HG03521 (cell line): ENCODE measurements at regions not wholly inside any gene's neighbourhood (a gene's known extent, or its start where the extent isn't known, plus 50 kb on each side); places are given as distances from the start of the nearest gene placed in this dataset.
"Not testable (repeated sequence)": the region's sequence is repeated elsewhere in the genome, so short reads cannot be mapped to it uniquely, and the experiment has no call there.

Experiments
- ATAC-seq: cut with Tn5 transposase; IDR thresholded peaks from one replicate; pipeline ENCODE4 v1.9.1; 2021; ENCODE audit warnings: mild to moderate bottlenecking, moderate library complexity; ENCODE audit not compliant: unreplicated experiment

DNA sequence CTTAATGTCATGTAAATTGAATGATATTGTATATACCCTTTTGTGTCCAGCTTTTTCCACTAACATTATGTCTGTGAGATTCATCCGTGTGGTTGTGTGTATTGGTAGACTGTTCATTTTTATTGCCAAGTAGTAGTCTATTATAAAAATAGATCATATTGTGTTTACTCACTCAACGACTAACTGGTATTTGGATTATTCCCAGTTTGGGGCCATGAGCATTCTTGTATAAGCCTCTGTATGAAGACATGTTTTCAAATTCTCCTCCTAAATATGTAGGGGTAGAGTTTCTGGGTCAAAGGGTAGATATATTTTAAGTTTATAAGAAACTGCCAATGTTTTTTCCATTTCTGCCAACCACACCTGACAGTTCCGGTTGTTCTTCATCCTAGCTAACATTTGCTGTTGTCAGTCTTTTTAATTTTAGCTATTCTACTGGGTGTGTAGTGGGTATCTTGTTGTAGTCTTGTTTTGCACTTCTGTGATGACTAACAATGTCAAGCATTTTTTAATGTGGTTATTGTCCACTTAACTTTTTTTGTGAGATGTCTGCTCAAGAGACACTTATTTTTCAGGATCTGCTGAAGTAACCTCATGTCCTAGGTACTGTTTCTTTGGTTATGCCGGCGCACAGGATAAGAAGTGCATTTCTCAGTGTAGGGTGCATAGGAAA, 93.2 kb downstream of the DACT1 start:
- ATAC-seq: no peak

DNA sequence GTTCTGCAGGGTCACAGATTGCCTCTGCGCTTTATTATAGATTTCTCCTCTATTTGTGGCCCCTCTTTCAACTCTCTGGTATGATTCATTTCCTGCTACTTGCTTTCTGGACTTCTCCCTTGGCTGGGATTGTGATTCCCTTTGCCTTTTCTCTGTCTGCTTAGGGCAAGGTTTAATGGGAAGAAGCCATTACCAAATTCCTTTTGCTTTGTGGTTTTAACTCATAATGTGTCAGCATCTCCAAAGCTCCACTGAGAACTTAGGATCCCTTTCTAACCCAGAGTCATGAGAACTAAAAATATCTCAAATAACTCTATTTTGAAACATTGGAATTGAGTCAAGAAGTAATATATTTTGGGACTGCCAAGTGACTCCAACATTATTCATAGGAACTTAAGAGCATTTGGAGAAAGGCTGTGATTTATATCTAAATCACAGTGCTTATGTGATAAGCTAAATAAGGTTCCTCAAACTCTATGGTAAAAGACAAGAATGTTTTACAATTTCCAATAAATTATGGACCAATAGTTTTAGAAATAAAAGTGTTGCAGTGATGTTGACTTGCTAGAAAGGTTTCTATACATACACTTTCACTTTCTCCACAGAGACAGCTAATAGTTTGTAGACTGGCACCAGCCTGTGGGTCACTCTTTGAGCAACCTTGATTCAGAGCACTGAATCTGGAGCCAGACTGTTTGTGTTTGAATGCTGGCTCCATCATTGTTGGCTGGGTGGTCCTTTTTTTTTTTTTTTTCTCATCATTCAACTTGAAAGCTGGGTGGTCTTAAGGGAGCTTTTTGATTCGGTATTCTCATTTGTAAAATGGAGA, 93.9 kb downstream of the DACT1 start:
- ATAC-seq: no peak

DNA sequence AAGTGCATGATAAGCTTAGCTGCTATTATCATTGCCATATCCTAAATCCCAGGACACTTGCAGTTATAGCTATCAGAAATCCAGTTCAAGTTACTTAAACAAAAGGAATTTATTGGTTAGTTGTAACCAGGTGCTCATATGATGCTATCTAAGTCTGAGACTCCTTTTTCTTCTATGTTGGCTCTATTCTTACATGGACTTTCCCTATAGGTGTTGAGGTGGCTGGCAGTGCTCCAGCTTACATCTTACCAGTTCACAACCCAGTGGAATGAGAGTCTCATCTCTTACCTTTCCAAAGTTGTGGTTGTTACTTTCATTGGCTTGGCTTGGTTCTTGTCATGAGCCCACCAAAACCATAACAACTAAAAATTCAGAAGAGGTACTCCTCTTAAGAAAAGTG, 94.6 kb downstream of the DACT1 start:
- no peak for ATAC-seq

DNA sequence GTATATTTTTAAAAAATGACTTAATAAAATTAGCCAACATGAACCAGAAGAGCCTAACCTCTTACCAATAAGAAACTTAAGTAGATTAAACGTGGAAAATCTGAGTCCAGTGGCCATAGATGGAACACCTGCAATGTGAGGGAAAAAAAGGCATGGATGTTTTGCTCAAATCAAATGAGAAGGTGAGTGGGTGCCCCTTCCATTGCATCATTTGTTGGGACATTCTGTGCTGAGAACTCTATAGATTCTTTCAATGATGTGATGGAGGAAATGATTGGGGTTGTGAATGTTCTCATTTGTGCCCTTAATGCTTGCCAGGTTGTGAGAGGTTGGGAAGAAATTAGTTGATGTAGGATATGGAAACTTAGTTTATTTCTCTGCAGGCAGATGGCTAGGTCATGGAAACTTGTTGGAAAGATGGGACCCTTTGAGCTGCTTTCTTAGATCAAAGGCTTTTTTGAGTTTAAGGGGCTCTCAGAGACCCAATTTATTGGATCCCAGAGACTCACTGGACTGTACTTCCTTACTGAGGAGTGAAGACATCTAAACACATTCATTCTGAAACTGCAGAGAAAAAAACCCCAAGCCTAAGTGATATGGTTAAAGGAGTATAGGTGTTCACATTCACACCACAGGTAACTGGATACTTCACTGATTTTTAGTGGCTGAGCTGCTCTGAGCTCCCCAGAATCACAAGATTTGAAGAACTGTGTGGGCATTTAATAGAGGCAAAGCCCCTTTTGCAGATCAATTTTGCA, 95.9 kb downstream of the DACT1 start:
- ATAC-seq: no peak

DNA sequence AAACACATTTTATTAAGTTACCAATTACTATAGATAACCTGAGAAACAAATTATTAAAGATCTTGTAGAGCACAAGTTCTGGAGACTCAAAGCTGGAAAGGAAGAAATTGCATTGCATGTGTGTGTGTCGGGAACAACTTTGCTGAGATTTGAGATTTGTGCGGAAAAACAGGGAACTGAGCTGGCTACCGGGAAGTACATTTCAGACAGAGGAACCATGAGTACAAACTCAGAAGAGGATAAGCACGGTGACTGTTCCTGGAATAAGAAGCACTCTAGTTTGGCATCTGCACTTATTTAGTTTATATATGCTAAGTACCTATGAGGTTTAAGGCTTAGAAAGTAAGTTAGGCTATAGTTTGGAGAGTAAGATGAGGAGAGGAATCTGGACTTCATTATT, 97.8 kb downstream of the DACT1 start:
- no peak for ATAC-seq

DNA sequence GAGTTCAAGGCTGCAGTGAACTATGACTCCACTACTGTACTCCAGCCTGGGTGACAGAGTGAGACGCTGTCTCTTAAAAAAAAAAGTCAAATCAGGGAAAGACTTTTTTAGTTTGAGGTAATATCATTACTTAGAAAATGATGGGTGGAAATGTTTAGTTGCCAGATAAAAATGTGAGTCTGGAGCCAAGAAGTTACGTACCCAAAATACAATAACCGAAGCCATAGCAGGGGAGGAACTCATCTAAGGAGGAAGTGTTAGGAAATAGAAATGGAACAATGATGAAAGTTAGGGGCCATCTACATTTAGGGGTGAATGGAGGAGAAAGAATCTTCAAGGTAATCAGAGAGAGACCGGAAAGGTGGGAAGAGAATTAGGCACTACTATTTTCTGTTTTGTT, 98.8 kb downstream of the DACT1 start:
- ATAC-seq: no peak

DNA sequence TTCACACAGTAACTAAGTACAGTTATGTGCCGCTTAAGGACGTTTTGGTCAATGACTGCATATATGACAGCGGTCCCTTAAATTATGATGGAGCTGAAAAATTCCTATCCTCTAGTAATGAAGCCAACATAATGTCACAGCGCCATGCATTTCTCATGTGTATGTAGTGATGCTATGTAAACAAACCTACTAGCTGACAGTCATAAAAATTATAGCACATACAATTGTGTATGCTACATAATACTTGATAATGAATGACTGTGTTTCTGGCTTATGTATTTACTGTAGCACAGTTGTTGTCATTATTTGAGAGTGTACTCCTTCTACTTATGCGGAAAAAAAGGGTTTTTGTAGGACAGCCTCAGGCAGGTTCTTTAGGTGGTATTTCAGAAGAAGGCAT, 99.7 kb downstream of the DACT1 start:
- ATAC-seq: no peak

DNA sequence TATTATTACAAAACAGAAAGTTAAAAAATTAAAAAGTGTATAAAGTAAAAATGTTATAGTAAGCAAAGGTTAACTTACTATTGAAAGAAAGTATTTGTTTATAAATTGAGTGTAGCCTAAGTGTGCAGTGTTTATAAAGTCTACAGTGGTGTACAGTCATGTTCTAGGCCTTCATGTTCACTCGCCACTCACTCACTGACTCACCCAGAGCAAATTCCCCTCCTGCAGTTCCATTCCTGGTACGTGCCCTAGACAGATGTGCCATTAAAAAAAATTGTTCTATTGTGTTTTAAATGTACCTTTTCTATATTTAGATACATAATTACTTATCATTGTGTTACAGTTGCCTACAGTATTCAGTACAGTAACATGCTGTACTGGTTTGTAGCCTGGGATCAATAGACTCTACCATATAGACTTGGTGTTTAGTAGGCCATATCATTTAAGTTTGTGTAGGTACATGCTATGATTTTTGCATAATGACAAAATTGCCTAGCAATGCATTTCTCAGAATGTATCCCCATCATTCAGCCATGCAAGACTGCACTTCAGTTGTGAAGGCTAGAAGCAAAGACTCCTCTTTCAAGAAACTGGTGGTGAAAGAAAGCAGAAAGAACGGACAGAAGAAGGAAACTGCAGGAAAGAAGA, 100.6 kb downstream of the DACT1 start:
- ATAC-seq: no peak

DNA sequence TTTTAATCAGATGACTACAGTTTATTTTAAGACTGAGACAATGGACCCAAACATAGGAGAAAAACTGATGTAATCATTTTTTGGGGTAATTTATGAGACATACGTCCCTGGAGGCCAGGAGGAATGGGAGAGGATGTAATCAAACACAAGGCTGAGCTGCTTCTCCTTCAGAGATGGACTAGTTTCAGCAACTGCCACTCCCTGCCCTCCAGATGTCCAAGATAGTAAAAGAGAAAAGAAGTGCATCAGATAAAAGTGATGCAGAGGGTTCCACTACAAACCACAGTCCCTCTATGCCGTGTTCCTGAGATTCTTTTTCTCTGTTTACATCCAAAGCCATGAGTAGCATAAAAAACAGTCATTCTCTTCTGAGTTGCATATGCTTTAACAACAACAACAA, 101.1 kb downstream of the DACT1 start:
- no peak for ATAC-seq

DNA sequence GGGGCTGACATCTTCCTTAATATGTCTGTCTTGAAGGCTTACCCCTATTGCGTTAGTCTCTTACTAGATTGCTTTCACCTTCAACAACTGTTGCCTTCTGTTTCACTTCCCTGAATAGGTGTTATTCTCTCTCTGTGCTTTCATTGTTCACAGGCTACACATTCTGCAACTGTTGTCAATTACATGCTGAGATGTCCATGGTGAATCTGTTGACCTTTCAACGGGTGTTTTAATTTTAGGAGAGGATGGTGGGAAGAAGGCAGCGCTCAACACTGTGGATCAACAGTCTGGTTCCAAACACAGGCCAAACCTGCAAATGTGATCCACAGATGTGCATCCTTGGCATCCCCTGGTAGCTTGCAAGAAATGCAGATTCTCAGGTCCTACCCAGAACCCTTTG, 101.9 kb downstream of the DACT1 start:
- ATAC-seq: peak; percentile 75

DNA sequence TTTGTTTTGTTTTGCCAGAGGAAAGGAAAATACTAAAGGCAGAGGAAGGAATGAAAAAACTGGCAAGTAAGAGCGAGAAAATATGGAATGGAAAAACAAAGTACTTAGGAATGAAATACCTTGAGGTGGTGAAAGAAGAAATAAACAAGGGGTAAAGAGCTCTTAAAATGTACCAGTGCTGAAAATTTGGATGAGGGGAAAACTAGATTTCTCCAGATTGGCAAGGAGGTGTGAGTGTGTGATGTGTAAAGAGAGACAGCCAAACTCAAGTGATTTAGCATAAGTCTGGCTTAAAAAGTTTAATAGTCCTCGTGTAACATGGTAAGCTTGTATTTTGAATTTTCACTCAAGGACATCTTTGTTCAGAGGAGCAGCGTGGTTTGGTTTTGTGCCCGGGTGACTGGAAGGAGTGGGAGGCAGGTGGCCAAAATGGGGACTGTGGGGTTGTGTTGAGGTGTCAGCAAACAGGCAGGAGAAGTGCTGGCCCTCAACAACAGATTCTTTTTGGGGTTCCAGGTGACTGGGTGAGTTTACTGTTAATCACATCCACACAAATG, 102.7 kb downstream of the DACT1 start:
- ATAC-seq: no peak

DNA sequence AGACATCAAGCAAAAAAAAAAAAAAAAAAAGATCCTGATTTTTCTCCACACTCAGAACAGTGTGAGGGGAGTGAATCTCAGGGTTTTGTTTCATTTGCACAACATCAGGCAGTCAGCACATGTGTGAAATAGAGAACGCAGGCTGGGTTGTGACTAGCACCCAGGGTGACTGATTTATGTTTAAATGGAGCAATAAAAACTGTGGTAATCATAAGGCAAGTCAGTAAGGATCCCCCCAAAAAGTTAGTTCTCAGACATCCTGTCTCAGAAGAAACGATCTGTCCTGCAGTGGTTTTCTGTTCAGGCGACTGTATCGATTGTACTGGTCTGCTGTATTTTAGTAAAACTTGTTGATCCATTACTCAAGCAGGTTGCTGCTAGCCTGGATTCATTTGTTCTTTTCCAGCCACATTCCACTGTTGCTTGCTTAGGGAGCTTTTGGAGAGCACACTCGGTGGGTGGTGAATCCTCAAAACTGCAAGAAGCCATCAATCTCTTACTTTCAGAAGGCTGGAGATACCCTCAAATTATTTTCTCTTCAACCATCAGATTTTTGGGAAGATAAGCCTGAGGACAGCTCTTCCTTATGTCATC, 107.1 kb downstream of the DACT1 start:
- ATAC-seq: no peak

DNA sequence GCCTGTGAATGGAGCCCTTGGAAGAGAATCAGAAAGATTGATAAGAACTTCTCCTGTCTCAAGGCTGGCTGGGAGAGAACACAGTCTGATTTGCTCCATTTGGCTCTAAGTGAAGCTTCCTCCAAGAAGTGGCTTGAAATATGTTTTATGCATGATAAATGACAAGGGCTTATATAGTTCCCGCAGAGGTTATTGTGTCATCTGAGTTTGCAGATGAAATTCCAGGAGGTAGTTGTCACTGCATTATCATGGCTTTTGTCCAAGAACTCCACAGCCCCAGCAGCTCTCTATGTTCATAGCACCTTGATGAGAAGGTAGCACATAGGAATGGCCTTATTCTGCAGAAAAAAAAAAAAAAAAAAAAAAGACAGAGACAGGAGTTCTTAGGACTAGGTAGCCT, 108.5 kb downstream of the DACT1 start:
- no peak for ATAC-seq

DNA sequence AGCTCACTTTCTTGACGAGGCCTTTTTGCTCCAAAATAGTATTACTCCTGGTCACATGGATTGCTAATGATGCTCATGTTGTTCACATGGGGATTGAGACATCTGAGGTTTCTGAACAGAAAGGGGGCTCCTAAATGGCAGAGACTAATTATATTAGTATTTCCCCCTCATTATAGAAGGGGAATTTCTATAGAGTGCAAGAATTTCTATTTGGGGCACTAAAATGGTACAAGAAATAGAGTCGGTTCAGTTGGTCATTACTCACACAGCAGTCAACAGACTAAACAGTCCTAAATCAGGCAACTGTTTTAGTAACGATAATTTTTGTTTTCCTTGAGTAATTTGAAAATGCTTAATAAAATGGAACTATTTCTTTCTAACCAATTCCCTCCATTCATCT, 108.9 kb downstream of the DACT1 start:
- ATAC-seq: no peak

DNA sequence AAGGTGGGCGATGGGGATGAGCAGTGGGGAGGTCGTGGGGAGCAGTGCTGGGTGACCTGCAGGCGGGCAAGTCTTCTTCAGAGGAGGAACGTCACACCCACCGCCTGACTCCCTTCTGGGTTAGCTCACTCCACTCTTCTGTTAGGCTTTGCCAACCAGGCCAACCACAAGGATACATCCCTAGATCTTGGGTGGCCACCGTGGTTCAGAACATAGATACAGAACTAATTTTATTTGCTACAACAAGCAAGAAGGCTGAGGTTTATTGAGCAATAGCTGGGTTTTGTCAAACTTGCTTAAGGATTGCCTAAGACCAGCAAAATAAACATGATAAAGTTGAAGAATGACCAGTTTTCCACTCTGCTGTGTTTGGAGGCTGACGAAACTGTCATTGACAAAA, 109.4 kb downstream of the DACT1 start:
- ATAC-seq: no peak

DNA sequence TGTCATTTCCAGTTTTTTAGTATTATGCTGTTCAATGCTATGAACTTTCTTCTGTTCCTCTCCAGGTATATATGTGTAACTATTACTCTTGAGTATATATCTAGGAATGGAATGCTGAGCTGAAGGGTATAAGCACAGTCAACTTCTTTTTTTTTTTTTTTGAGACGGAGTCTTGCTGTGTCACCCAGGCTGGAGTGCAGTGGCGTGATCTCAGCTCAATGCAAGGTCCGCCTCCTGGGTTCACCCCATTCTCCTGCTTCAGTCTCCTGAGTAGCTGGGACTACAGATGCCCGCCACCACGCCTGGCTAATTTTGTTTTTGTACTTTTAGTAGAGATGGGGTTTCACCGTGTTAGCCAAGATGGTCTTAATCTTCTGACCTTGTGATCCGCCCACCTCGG, 110.5 kb downstream of the DACT1 start:
- not testable (repeated sequence) for ATAC-seq

DNA sequence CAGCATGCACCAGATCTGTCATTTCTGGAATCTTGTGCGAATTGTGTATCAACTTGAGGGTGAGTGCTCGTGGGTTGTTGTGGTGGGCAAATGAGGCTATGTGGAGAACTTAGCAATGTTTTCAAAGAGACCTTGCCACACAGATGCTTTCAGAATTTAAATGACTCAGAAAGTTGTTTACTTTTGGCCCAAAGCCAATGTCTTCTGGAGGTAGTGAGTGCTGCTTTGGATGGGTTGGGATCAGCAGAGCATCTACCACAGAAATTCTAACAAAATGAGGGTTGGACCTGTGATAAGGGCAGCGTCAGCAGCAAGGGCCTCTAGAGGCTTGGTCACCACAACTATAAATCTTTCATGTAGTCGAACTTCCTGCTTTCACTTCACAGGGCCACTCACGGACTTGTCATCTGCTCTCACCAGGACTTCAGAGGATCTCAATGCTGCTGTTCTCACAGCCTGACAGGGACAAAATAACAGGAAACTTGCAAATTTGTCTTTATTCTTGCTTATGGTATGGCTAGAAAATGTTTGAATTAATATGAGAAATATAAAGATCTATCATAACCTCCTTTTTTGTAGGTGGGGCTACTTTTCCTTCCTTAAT, 111.4 kb downstream of the DACT1 start:
- ATAC-seq: peak; percentile 79

DNA sequence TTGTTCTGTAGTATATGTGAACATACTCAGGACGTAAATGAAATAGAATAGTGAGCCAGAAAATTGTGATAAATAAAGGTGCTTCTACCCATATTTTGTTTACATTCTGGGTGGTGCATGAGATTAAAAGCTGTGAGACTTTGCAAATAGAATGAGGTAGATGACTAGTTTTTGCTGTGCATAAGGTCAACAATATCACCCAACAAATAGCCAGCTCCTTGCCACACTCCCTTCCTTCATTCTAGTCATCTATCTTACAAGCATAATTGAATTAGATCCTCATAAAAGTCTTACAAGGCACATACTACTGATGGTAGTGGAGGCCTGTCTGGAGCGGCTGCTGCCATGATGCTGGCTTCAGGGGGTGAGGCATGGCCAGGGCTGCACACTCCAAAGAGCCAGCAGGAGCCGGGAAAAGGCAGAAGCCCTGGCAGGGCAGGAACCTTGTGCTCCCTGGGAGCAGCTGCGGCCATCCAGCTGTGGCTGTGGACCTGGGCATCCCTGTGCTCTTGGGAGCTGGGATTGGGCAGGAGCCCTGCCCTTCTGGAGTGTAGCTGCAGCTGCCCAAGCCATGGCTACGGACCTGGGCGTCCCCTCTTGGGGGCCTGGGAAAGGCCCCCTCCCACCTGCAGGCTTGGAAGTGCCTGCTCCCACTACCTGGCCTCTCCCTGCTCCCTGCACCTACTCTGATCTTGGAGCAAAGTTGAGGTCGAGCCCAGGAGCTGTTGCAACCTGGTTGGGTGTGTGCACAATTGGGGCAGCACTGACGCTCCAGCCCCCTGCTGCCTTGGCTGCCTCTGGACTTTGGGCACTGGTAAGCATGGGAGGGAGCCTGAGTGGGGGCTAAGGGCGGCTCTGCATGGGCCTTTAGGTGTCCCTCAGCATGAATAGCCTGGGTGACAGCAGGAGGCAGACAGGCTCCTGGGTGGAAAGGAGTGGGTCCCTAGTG, 112.8 kb downstream of the DACT1 start:
- ATAC-seq: no peak

DNA sequence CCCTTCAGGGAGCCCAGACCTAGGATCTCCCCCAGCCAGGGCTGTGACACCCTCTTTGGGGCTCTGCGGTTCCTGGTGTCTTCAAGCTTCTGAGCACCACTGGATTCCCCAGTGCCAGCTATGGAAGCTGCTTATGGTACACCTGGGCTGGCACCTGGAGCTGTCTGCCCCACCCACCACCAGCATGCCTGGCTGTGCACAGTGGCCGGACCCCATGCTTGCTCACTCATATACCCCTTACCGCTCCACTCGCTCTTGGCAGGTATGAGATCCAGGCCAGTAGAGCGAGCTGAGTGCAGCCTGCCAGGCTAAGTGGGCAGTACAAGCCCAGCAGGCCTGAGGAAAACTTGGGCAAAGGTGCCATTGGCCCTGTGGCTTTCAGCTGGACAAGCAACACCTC, 114.0 kb downstream of the DACT1 start:
- ATAC-seq: no peak
